H1 (cell line): ENCODE measurements at regions not wholly inside any gene's neighbourhood (a gene's known extent, or its start where the extent isn't known, plus 50 kb on each side); places are given as distances from the start of the nearest gene placed in this dataset.

Experiments
- CTCF ChIA-PET: fragments of 300-600 bp; sonication (Branson Sonifier 250); formaldehyde crosslinking; loops from one replicate; lab custom pipeline; 2021; ENCODE audit not compliant: partially characterized antibody; lab: Charles Lee
- POLR2A ChIA-PET: fragments of 300-600 bp; sonication (Branson Sonifier 250); formaldehyde crosslinking; loops from one replicate; lab custom pipeline; 2021; ENCODE audit warnings: inconsistent platforms; ENCODE audit not compliant: partially characterized antibody; lab: Charles Lee
- DNase-seq, 2 experiments: peaks; one replicate each; pipeline versions ENCODE4 v3.0.0 to v3.0.0-alpha.2; 2010 to 2022; ENCODE audit warnings: low spot score in 2 of 2, low read depth in 1 of 2, mixed read lengths in 1 of 2
- FAIRE-seq: peaks from 2 replicates; lab custom pipeline; 2011; peaks lifted over from hg19 to GRCh38; lab: Jason Lieb, UNC
- H2AFZ ChIP-seq: 2 replicates; pipeline ENCODE4 v1.8.1; 2012; ENCODE audit warnings: low read length, inconsistent platforms
- H2AK5ac ChIP-seq: 2 replicates; pipeline ENCODE4 v1.6.1; 2013; ENCODE audit warnings: low read depth, low read length
- H2BK120ac ChIP-seq: replicated peaks from 2 replicates; pipeline ENCODE3; 2013; ENCODE audit warnings: low read depth, low read length, inconsistent platforms
- H2BK12ac ChIP-seq: 2 replicates; pipeline ENCODE4 v1.6.1; 2013; ENCODE audit warnings: low read depth, low read length
- H2BK15ac ChIP-seq: 2 replicates; pipeline ENCODE4 v1.6.1; 2013; ENCODE audit warnings: low read length
- H2BK20ac ChIP-seq: 2 replicates; pipeline ENCODE4 v1.6.1; 2013; ENCODE audit warnings: low read length
- H2BK5ac ChIP-seq: 2 replicates; pipeline ENCODE4 v1.6.1; 2013; ENCODE audit warnings: low read depth, low read length
- H3K14ac ChIP-seq: 2 replicates; pipeline ENCODE4 v1.6.1; 2013; ENCODE audit warnings: inconsistent platforms; ENCODE audit not compliant: insufficient read length
- H3K18ac ChIP-seq: 2 replicates; pipeline ENCODE4 v1.6.1; 2013; ENCODE audit warnings: low read length; ENCODE audit errors: extremely low read depth
- H3K23ac ChIP-seq: 2 replicates; pipeline ENCODE4 v1.6.1; 2013; ENCODE audit warnings: inconsistent platforms; ENCODE audit not compliant: insufficient read length
- H3K23me2 ChIP-seq: 2 replicates; pipeline ENCODE4 v1.6.1; 2013; ENCODE audit warnings: low read depth, low read length
- H3K27ac ChIP-seq: 2 replicates; pipeline ENCODE4 v1.6.1; 2011; ENCODE audit warnings: low read depth, low read length, inconsistent platforms
- H3K27me3 ChIP-seq, 4 experiments: replicated peaks in 1 of 4; 1 replicate in 1 of 4; 2 replicates in 3 of 4; pipeline versions ENCODE4 v1.6.1 to v1.8.1; 2011 to 2013; ENCODE audit warnings: low read length in 3 of 4, mild to moderate bottlenecking in 3 of 4, inconsistent platforms in 2 of 4, mixed read lengths in 2 of 4, moderate library complexity in 1 of 4; ENCODE audit not compliant: control insufficient read depth in 3 of 4, insufficient read depth in 3 of 4; ENCODE audit errors: extremely low read depth in 1 of 4
- H3K36me3 ChIP-seq, 4 experiments: 2 replicates each; pipeline versions ENCODE4 v1.6.1 to v1.8.1; 2011 to 2013; ENCODE audit warnings: mild to moderate bottlenecking in 4 of 4, low read length in 3 of 4, moderate library complexity in 2 of 4, control low read depth in 1 of 4, inconsistent platforms in 1 of 4; ENCODE audit not compliant: insufficient read depth in 4 of 4, control insufficient read depth in 2 of 4
- H3K4ac ChIP-seq: replicated peaks from 2 replicates; pipeline ENCODE3; 2013; ENCODE audit warnings: low read length, low read depth, mixed read lengths, inconsistent platforms; ENCODE audit not compliant: insufficient read length
- H3K4me1 ChIP-seq, 4 experiments: replicated peaks in 1 of 4; 1 replicate in 1 of 4; 2 replicates in 3 of 4; pipeline versions ENCODE4 v1.6.1 to v1.8.1; 2011 to 2013; ENCODE audit warnings: low read length in 3 of 4, inconsistent platforms in 2 of 4, mixed read lengths in 1 of 4; ENCODE audit not compliant: insufficient read depth in 4 of 4, control insufficient read depth in 3 of 4
- H3K4me2 ChIP-seq, 2 experiments: 2 replicates each; pipeline versions ENCODE4 v1.6.1 to v1.8.1; 2011 to 2013; ENCODE audit warnings: low read depth in 2 of 2, low read length in 2 of 2, control low read depth in 1 of 2, inconsistent platforms in 1 of 2, mild to moderate bottlenecking in 1 of 2; ENCODE audit not compliant: insufficient read depth in 1 of 2
- H3K4me3 ChIP-seq, 4 experiments: fragments of 200-600, 300-600 bp in 1 of 4; sonication (generic), shearing (Covaris generic), sonication (Bioruptor Twin) in 1 of 4; 2 replicates each; pipeline versions ENCODE4 v1.5.1 to v1.8.1; 2011 to 2016; ENCODE audit warnings: low read length in 4 of 4, low read depth in 3 of 4, control low read depth in 2 of 4, inconsistent platforms in 2 of 4, mild to moderate bottlenecking in 2 of 4, mixed read lengths in 1 of 4, moderate library complexity in 1 of 4; ENCODE audit not compliant: insufficient read depth in 2 of 4; ENCODE audit errors: extremely low read depth in 1 of 4
- H3K56ac ChIP-seq: replicated peaks from 2 replicates; pipeline ENCODE3; 2013; ENCODE audit warnings: low read depth, mild to moderate bottlenecking, mixed read lengths, low read length, inconsistent platforms; ENCODE audit not compliant: insufficient read length
- H3K79me1 ChIP-seq: 2 replicates; pipeline ENCODE4 v1.6.1; 2013; ENCODE audit warnings: low read depth, low read length, control low read depth
- H3K79me2 ChIP-seq, 2 experiments: 2 replicates each; pipeline versions ENCODE4 v1.6.1 to v1.8.1; 2012 to 2013; ENCODE audit warnings: low read length in 2 of 2, mild to moderate bottlenecking in 2 of 2, inconsistent platforms in 1 of 2; ENCODE audit not compliant: insufficient read depth in 2 of 2, control insufficient read depth in 1 of 2
- H3K9ac ChIP-seq, 4 experiments: replicated peaks in 1 of 4; 1 replicate in 1 of 4; 2 replicates in 3 of 4; pipeline versions ENCODE4 v1.6.1 to v1.8.1; 2011 to 2013; ENCODE audit warnings: low read depth in 3 of 4, low read length in 3 of 4, control low read depth in 2 of 4, mild to moderate bottlenecking in 2 of 4, moderate library complexity in 2 of 4, inconsistent platforms in 1 of 4; ENCODE audit errors: extremely low read depth in 1 of 4
- H3K9me3 ChIP-seq, 2 experiments: 2 replicates each; pipeline versions ENCODE4 v1.6.1 to v1.8.1; 2012 to 2013; ENCODE audit warnings: mild to moderate bottlenecking in 2 of 2, moderate library complexity in 2 of 2, control low read depth in 1 of 2, inconsistent platforms in 1 of 2, low read depth in 1 of 2, low read length in 1 of 2, mixed read lengths in 1 of 2; ENCODE audit not compliant: insufficient read depth in 2 of 2
- H4K20me1 ChIP-seq, 2 experiments: replicated peaks in 1 of 2; 2 replicates each; pipeline versions ENCODE3 to v1.8.1; 2011 to 2013; ENCODE audit warnings: inconsistent platforms in 2 of 2, low read length in 2 of 2, mild to moderate bottlenecking in 1 of 2; ENCODE audit not compliant: insufficient read depth in 2 of 2, control insufficient read depth in 1 of 2
- H4K5ac ChIP-seq: 2 replicates; pipeline ENCODE4 v1.6.1; 2013; ENCODE audit warnings: low read length, low read depth, mixed read lengths, inconsistent platforms; ENCODE audit not compliant: insufficient read length
- H4K8ac ChIP-seq: 2 replicates; pipeline ENCODE4 v1.8.0; 2013; ENCODE audit warnings: mild to moderate bottlenecking, moderate library complexity, low read length, inconsistent platforms; ENCODE audit not compliant: insufficient read depth; ENCODE audit errors: extremely low read depth
- H4K91ac ChIP-seq: replicated peaks from 2 replicates; pipeline ENCODE3; 2013; ENCODE audit warnings: low read length, mixed read lengths, inconsistent platforms; ENCODE audit not compliant: insufficient read length
- BACH1 ChIP-seq: IDR thresholded peaks from 2 replicates; pipeline ENCODE4 v1.6.1; 2012; ENCODE audit warnings: low read length, improper control_type of control experiment
- BRCA1 ChIP-seq: IDR thresholded peaks from 2 replicates; pipeline ENCODE4 v1.6.1; 2012; ENCODE audit warnings: low read depth, low read length, improper control_type of control experiment
- JUND ChIP-seq: IDR thresholded peaks from 2 replicates; pipeline ENCODE4 v1.6.1; 2011; ENCODE audit warnings: mild to moderate bottlenecking, improper control_type of control experiment, low read length
- YY1 ChIP-seq: IDR thresholded peaks from 2 replicates; pipeline ENCODE4 v1.6.1; 2011; ENCODE audit warnings: low read depth, mild to moderate bottlenecking, low read length
- WGBS, 2 experiments: shearing (Covaris generic) in 1 of 2; methylation state at CpG; one replicate each; pipeline versions ENCODE4 v1.1.6 to v1.1.7; 2013 to 2015; ENCODE audit warnings: low lambda C conversion rate in 2 of 2, mixed read lengths in 2 of 2, inconsistent platforms in 1 of 2, low coverage in 1 of 2, missing lambda C conversion rate in 1 of 2; ENCODE audit not compliant: insufficient replicate concordance in 2 of 2, insufficient coverage in 1 of 2, insufficient read length in 1 of 2; ENCODE audit errors: extremely low coverage in 1 of 2, missing lambda C conversion rate in 1 of 2; 5-methylcytosine and 5-hydroxymethylcytosine counted together

DNA sequence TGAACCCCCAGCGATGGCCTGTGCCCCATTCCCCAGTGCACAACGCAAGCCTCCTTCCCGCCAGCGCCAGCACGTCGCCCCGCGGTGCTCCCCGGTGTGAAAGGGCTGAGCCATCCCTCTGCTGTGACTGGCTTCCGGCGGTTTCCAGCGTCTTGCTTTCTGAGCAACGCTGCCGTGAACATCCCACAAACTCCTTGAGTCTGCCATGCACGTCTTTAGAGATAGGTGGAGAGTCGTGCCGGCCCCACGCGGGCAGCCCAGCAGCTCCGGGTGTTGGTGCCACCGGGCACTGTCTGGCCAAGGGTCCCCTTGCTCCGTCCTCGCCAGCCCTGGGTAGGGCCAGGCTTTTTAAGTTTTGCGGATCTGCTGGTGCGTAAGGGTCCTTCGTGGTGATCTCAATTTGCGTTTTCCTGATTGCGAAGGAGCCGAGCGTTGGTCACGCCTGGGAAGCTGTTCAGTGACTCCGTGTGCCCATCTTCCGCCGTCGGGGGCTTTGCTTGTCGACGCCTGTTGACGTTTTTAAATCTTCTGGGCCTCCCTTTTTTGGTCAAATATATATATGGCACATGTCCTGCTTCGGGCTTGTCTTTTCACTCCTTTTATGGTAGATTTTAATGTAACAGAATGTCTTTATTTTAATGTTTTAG lies 70.6 kb downstream of the FOXL3 start:
- H3K4me1 ChIP-seq = no peaks in the 10 kb centered on the region; a peak in 1 of 7 replicates
- peaks cover 0 to 1% of the 10 kb centered on the region in 2 experiments for H4K20me1 ChIP-seq
- H2AK5ac ChIP-seq = no peak overlapping the region
- no peak overlapping the region for H2BK120ac ChIP-seq
- TF ChIP-seq BACH1 (no peak), JUND (no peak), BRCA1 (no peak), YY1 (no peak)
- H3K9me3 ChIP-seq = 0 out of 4 replicates have a peak, but pooled peaks cover 2 to 3% of the 10 kb centered on the region in 2 experiments
- DNase-seq (no peak), FAIRE-seq (no peak)
- no peak overlapping the region for H3K27ac ChIP-seq
- no peak overlapping the region for H4K5ac ChIP-seq
- ChIA-PET POLR2A (no interaction called here), CTCF (no interaction called here)
- no peak overlapping the region for H2BK20ac ChIP-seq
- peak overlapping the region; percentile 61; the same call in 1 of the 2 replicates for H2BK15ac ChIP-seq
- H3K4ac ChIP-seq = no peak overlapping the region
- no peaks in the 10 kb centered on the region for H3K79me1 ChIP-seq
- no peak overlapping the region for H2BK12ac ChIP-seq
- no peak overlapping the region for H3K23ac ChIP-seq
- no peaks in the 10 kb centered on the region for H3K79me2 ChIP-seq
- no peak overlapping the region for H3K56ac ChIP-seq
- H3K14ac ChIP-seq = no peak overlapping the region
- no peak overlapping the region for H3K18ac ChIP-seq
- H3K9ac ChIP-seq = no peak overlapping the region
- no peak overlapping the region for H3K4me2 ChIP-seq
- no peaks in the 10 kb centered on the region for H3K36me3 ChIP-seq
- H2AFZ ChIP-seq = no peak overlapping the region
- no peak overlapping the region for H2BK5ac ChIP-seq
- H3K23me2 ChIP-seq = peaks cover 3% of the 10 kb centered on the region; the same call in 1 of the 2 replicates
- no peak overlapping the region for H4K91ac ChIP-seq
- H4K8ac ChIP-seq = peak overlapping the region; percentile 58
- WGBS, 2 experiments = 84% methylated on average over 39 of the region's 39 CpGs; no CpG with 5 or more reads in 1 of the 2 experiments
- no peak overlapping the region for H3K4me3 ChIP-seq
- H3K27me3 ChIP-seq = no peaks in the 10 kb centered on the region
